ENCODE measurements at regions not wholly inside any gene's neighbourhood (a gene's known extent, or its start where the extent isn't known, plus 50 kb on each side); places are given as distances from the start of the nearest gene placed in this dataset.

DNA sequence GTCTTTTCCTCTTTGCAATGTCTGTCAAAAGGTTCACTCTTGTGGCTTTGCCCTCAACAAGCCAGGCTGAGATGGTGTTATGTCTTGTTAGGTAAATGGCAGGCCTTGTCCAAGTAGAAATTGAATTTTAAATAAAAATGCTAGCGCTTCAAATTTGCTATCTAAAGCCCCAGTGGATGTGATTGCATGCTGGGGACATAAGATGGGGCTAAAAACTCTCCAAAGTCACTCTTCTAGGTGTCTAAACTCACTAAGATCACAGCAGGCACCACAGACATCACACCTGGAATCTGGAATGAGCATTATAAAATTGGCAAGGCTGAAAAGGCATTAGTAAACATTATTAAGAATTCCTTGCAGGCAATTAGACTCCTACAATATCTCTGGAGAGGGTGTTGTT, 262.7 kb upstream of the CLINT1 start:
- TF ChIP-seq, protein P1, sequence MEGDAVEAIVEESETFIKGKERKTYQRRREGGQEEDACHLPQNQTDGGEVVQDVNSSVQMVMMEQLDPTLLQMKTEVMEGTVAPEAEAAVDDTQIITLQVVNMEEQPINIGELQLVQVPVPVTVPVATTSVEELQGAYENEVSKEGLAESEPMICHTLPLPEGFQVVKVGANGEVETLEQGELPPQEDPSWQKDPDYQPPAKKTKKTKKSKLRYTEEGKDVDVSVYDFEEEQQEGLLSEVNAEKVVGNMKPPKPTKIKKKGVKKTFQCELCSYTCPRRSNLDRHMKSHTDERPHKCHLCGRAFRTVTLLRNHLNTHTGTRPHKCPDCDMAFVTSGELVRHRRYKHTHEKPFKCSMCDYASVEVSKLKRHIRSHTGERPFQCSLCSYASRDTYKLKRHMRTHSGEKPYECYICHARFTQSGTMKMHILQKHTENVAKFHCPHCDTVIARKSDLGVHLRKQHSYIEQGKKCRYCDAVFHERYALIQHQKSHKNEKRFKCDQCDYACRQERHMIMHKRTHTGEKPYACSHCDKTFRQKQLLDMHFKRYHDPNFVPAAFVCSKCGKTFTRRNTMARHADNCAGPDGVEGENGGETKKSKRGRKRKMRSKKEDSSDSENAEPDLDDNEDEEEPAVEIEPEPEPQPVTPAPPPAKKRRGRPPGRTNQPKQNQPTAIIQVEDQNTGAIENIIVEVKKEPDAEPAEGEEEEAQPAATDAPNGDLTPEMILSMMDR (optimal IDR thresholded peaks at IDR 0.05 in 1 of 3, IDR thresholded peaks at IDR 0.05 in 1 of 3, conservative IDR thresholded peaks at IDR 0.05 in 1 of 3; ENCODE audit: extremely low read depth in 1 of 3, insufficient read depth in 2 of 3, low read length in 3 of 3), result no peak
- TF ChIP-seq EZH2 (IDR thresholded peaks at IDR 0.05; ENCODE audit: low read length), result no peak

Measured in keratinocyte (primary cell).